ENCODE measurements at regions not wholly inside any gene's neighbourhood (a gene's known extent, or its start where the extent isn't known, plus 50 kb on each side); places are given as distances from the start of the nearest gene placed in this dataset.

- WGBS, 3 donors = 87 to 91% (median 88%) methylated on average over 6 of the region's 6 CpGs
- TF ChIP-seq CTCF (IDR thresholded peaks at IDR 0.05) = no peak
- no peak overlapping the region for H3K27ac ChIP-seq
- H3K4me3 ChIP-seq = no peak overlapping the region
- no peaks in the 10 kb centered on the region for H3K4me1 ChIP-seq
- H3K36me3 ChIP-seq (ENCODE audit: insufficient read depth in 1 of 2, low read depth in 1 of 2) = no peaks in the 10 kb centered on the region
- intact Hi-C loops (cut with DNase I) = no loop called here
- ATAC-seq = no peak
- no peaks in the 10 kb centered on the region for H3K9me3 ChIP-seq
- no peak for DNase-seq
- no peaks in the 10 kb centered on the region for H3K27me3 ChIP-seq (ENCODE audit: insufficient read depth in 3 of 3, low read length in 2 of 3)
Observed at GRCh38 chr2:128786316-128786715, 467.6 kb upstream of the HS6ST1 start.

- ATAC-seq = no peak
- H3K27me3 ChIP-seq (ENCODE audit: insufficient read depth in 3 of 3, low read length in 2 of 3) = no peaks in the 10 kb centered on the region
- intact Hi-C loops (cut with DNase I) = no loop called here
- DNase-seq = no peak
- H3K27ac ChIP-seq = no peak overlapping the region
- TF ChIP-seq CTCF (IDR thresholded peaks at IDR 0.05) = no peak
- H3K36me3 ChIP-seq (ENCODE audit: insufficient read depth in 1 of 2, low read depth in 1 of 2) = no peaks in the 10 kb centered on the region
- 74 to 83% (median 78%) methylated on average over 9 of the region's 9 CpGs for WGBS, 3 donors
- H3K9me3 ChIP-seq = no peaks in the 10 kb centered on the region
- H3K4me1 ChIP-seq = no peaks in the 10 kb centered on the region
- H3K4me3 ChIP-seq = no peak overlapping the region
Observed at GRCh38 chr2:128786741-128787478, 468.2 kb upstream of the HS6ST1 start.

GRCh38 chr2:128787616-128788015 is 468.9 kb upstream of the HS6ST1 start:
- intact Hi-C loops (cut with DNase I) = no loop called here
- TF ChIP-seq CTCF (IDR thresholded peaks at IDR 0.05) = no peak
- no peaks in the 10 kb centered on the region for H3K9me3 ChIP-seq
- DNase-seq = no peak
- no peak for ATAC-seq
- H3K4me3 ChIP-seq = no peak overlapping the region
- H3K4me1 ChIP-seq = no peaks in the 10 kb centered on the region
- H3K36me3 ChIP-seq (ENCODE audit: insufficient read depth in 1 of 2, low read depth in 1 of 2) = no peaks in the 10 kb centered on the region
- WGBS, 3 donors = 80 to 92% (median 86%) methylated on average over 14 of the region's 14 CpGs
- H3K27me3 ChIP-seq (ENCODE audit: insufficient read depth in 3 of 3, low read length in 2 of 3) = no peaks in the 10 kb centered on the region
- no peak overlapping the region for H3K27ac ChIP-seq

GRCh38 chr2:128788636-128789220 is 470.1 kb upstream of the HS6ST1 start:
- no peak for DNase-seq
- H3K9me3 ChIP-seq = no peaks in the 10 kb centered on the region
- WGBS, 3 donors = 77 to 81% (median 80%) methylated on average over 9 of the region's 9 CpGs
- no peaks in the 10 kb centered on the region for H3K4me1 ChIP-seq
- no peak for TF ChIP-seq CTCF (IDR thresholded peaks at IDR 0.05)
- H3K4me3 ChIP-seq = no peak overlapping the region
- H3K36me3 ChIP-seq (ENCODE audit: insufficient read depth in 1 of 2, low read depth in 1 of 2) = no peaks in the 10 kb centered on the region
- no peaks in the 10 kb centered on the region for H3K27me3 ChIP-seq (ENCODE audit: insufficient read depth in 3 of 3, low read length in 2 of 3)
- H3K27ac ChIP-seq = no peak overlapping the region
- intact Hi-C loops (cut with DNase I) = no loop called here
- no peak for ATAC-seq

Data from psoas muscle (tissue), 7 donors.